HG02763 (cell line): ENCODE measurements at regions not wholly inside any gene's neighbourhood (a gene's known extent, or its start where the extent isn't known, plus 50 kb on each side); places are given as distances from the start of the nearest gene placed in this dataset.
"Not testable (repeated sequence)": the region's sequence is repeated elsewhere in the genome, so short reads cannot be mapped to it uniquely, and the experiment has no call there.

Source experiments
- ATAC-seq: cut with Tn5 transposase; IDR thresholded peaks from one replicate; pipeline ENCODE4 v1.9.1; 2021; ENCODE audit warnings: mild to moderate bottlenecking, moderate library complexity; ENCODE audit not compliant: unreplicated experiment

GRCh38 chr3:82521657-82522056, 760.2 kb upstream of the GBE1 start:
- ATAC-seq, result no peak

GRCh38 chr3:82520846-82521245, 759.4 kb upstream of the GBE1 start:
- ATAC-seq, result no peak

- ATAC-seq, result no peak
These were observed 748.6 kb upstream of the GBE1 start for GRCh38 chr3:82509951-82510603.

GRCh38 chr3:82509106-82509842, 747.8 kb upstream of the GBE1 start:
- ATAC-seq, result no peak

- no peak for ATAC-seq
These were observed 744.8 kb upstream of the GBE1 start for GRCh38 chr3:82506204-82506603.

- no peak for ATAC-seq
These were observed 743.8 kb upstream of the GBE1 start for GRCh38 chr3:82505079-82505756.

GRCh38 chr3:82498186-82498585, 736.7 kb upstream of the GBE1 start:
- ATAC-seq, result no peak

- ATAC-seq, result no peak
These were observed 735.6 kb upstream of the GBE1 start for GRCh38 chr3:82496890-82497560.

GRCh38 chr3:82495655-82496054, 734.2 kb upstream of the GBE1 start:
- no peak for ATAC-seq

- no peak for ATAC-seq
These were observed 733.6 kb upstream of the GBE1 start for GRCh38 chr3:82494977-82495489.

GRCh38 chr3:82493858-82494257, 732.4 kb upstream of the GBE1 start:
- ATAC-seq, result no peak

- ATAC-seq, result no peak
These were observed 713.9 kb upstream of the GBE1 start for GRCh38 chr3:82475306-82475705.

- no peak for ATAC-seq
These were observed 713.3 kb upstream of the GBE1 start for GRCh38 chr3:82474711-82475110.

- no peak for ATAC-seq
These were observed 712.6 kb upstream of the GBE1 start for GRCh38 chr3:82473864-82474541.

- no peak for ATAC-seq
These were observed 705.6 kb upstream of the GBE1 start for GRCh38 chr3:82467051-82467450.

- ATAC-seq, result no peak
These were observed 701.5 kb upstream of the GBE1 start for GRCh38 chr3:82462977-82463376.

GRCh38 chr3:82461049-82461889, 699.8 kb upstream of the GBE1 start:
- ATAC-seq, result no peak

GRCh38 chr3:82448320-82448719, 686.9 kb upstream of the GBE1 start:
- ATAC-seq, result no peak

GRCh38 chr3:82428821-82429220, 667.4 kb upstream of the GBE1 start:
- not testable (repeated sequence) for ATAC-seq

GRCh38 chr3:82424031-82424339, 662.5 kb upstream of the GBE1 start:
- ATAC-seq, result no peak
